Esophagus squamous epithelium (tissue), 4 donors: ENCODE measurements at regions not wholly inside any gene's neighbourhood (a gene's known extent, or its start where the extent isn't known, plus 50 kb on each side); places are given as distances from the start of the nearest gene placed in this dataset.

Source experiments
- CTCF ChIP-seq, 6 experiments: fragments of 450-650 bp in 4 of 6; fragments of 200-600 bp in 2 of 6; sonication (generic) in 2 of 6; IDR thresholded peaks; one replicate each; pipeline ENCODE4 v1.5.1; 2016 to 2019; ENCODE audit warnings: antibody characterized with exemption in 6 of 6, mild to moderate bottlenecking in 4 of 6, moderate library complexity in 4 of 6
- POLR2A ChIP-seq, 4 donors: fragments of 450-650 bp; IDR thresholded peaks; one replicate each; pipeline ENCODE4 v1.6.1; 2017; ENCODE audit warnings: antibody characterized with exemption in 4 of 4, mild to moderate bottlenecking in 4 of 4, moderate library complexity in 3 of 4

- TF ChIP-seq POLR2A (IDR thresholded peaks at IDR 0.05) (no peak), CTCF (IDR thresholded peaks at IDR 0.05) (no peak)
These were observed 162.3 kb upstream of the CCDC68 start for GRCh38 chr18:55121397-55122170.
